HG02763 (cell line): ENCODE measurements at regions not wholly inside any gene's neighbourhood (a gene's known extent, or its start where the extent isn't known, plus 50 kb on each side); places are given as distances from the start of the nearest gene placed in this dataset.
"Not testable (repeated sequence)": the region's sequence is repeated elsewhere in the genome, so short reads cannot be mapped to it uniquely, and the experiment has no call there.

Source experiments
- ATAC-seq: cut with Tn5 transposase; IDR thresholded peaks from one replicate; pipeline ENCODE4 v1.9.1; 2021; ENCODE audit warnings: mild to moderate bottlenecking, moderate library complexity; ENCODE audit not compliant: unreplicated experiment

DNA sequence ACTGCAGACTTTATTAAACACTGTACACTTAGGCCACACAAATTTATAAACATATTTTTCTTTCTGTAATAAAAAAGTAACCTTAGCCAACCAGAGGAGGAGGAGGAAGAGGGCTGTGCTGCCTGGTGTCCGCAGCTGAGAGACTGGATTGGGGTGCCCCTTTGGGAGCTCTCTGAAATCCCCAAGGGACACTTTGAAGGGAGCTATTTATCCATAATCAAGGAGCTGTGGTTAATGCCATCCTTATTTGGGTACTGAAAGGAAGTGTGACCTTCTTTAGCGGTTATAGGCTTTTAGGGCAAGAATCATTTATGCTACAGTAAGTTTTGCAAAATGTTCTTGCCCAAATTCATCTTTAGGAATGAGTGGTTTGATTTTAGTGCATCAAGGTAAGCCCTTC lies 125.8 kb downstream of the RASSF10 start:
- no peak for ATAC-seq

- ATAC-seq, result no peak
Measured at GRCh38 chr11:13135385-13136271, 126.5 kb downstream of the RASSF10 start.

DNA sequence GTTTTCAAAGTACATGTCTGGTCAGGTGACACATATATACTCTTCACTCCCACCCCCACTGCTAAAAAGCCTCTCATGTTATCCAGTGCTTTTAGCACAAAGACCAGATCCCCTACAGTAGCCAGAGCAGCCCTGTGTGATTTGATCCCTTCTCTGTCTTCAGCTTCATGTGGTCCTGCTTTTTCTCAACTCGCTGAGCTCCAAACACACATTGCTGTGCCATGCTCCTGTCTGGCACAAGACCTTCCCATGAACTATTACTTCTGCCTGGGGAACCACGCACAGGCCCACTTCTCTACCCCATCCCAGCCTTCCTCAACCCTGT lies 127.1 kb downstream of the RASSF10 start:
- ATAC-seq, result no peak

GRCh38 chr11:13137844-13138301 lies 128.8 kb downstream of the RASSF10 start:
- ATAC-seq, result no peak

GRCh38 chr11:13139085-13139484 lies 130.0 kb downstream of the RASSF10 start:
- not testable (repeated sequence) for ATAC-seq

- ATAC-seq, result peak; percentile 83
Measured at GRCh38 chr11:13140028-13140870, 131.1 kb downstream of the RASSF10 start.

GRCh38 chr11:13140873-13141655 lies 131.9 kb downstream of the RASSF10 start:
- no peak for ATAC-seq

- ATAC-seq, result no peak
Measured at GRCh38 chr11:13141731-13142709, 132.9 kb downstream of the RASSF10 start.

DNA sequence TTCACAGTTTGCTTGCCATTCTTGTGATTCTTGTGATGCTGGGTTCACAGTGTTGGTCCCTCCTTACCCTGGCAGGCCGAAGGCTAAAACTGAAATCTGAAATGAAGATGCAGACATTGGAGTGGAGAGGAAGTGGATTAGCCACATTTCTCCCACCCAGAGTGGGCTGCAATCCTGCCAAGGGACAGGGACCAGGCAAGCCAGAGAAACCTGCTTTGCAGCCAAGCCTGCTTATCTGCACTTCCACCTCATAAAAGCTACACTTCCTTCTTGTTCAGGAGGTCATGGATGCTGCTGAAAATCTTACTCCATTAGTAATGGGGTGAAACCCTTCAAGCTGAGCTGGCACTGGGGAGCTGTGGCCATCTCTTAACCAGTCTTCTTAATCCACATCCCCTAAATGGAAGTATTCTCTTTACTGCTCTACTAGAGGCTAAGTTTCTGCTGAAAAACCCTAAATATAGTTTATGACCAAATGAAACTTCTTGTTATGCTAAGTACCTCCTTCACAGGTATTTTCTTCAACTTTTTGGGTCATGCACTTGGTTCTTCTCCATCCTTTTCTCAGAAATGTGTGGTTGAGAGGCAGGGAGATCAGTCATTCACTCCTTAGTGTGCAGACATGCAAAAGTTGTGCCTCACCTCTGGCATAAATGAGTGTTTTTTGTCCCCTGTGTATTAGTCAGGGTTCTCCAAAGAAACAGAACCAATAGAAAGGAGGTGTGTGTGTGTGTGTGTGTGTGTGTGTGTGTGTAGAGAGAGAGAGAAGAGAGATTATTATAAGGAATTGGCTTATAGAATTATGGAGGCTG lies 133.9 kb upstream of the BMAL1 start:
- ATAC-seq, result no peak

- ATAC-seq, result no peak
Measured at GRCh38 chr11:13145461-13145860, 132.1 kb upstream of the BMAL1 start.

- no peak for ATAC-seq
Measured at GRCh38 chr11:13149991-13150390, 127.6 kb upstream of the BMAL1 start.

DNA sequence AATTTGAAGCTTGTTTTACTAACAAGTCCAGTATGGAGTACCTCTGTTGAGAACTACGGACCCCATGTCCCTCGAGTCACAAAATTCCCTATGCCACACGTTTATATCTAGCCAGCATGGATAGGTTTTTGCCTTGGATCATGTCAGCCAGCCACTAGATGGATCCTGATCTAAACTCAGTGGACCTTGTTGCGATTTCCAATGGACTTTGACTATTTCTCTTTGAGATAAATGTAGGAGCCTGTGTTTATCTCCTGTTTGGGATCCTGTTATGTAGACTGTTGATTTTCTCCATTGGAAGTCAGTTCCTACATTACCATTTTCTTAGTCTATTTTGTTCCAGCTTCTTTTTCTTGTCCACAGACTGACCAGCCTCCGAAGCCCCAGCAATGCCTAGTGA lies 127.1 kb upstream of the BMAL1 start:
- no peak for ATAC-seq

- ATAC-seq, result no peak
Measured at GRCh38 chr11:13152264-13152663, 125.3 kb upstream of the BMAL1 start.

DNA sequence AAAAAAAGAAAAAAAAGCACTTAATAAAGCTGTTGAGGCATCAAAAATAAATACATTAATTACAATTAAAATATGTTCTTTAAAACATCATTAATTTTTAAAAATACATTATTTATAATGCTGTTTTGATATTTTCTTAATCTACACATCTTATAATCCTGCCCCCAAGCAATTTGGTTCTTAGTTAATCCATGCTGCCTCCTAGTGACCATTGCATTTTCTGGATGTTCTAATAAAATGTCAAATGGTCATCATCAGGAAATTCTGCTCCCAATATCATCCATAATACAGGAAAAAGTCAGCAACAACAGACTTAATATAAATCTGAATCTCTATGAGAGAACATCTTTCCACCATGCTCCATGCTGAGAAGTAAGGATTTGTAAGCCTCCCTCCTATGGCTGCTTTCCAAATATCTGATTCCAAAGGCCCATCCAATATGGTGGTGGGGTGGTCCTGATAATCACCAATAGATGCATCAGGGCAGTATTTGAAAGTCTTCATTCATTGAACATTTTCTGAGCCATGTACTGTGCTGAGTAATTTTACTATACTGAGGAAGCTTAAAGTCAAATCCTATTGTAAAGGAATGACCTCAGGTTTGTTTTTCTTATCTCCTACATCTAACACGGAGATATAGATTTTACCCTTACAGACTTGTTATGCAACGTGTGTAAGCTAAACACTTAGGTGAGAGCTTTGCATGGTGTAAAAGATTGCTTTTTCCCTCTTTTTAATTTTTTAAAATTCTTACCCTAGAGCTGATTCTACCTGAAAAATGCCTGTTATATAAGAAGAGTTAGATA lies 124.7 kb upstream of the BMAL1 start:
- ATAC-seq, result no peak

GRCh38 chr11:13154374-13154773 lies 123.2 kb upstream of the BMAL1 start:
- not testable (repeated sequence) for ATAC-seq

GRCh38 chr11:13160346-13160745 lies 117.2 kb upstream of the BMAL1 start:
- ATAC-seq, result no peak

DNA sequence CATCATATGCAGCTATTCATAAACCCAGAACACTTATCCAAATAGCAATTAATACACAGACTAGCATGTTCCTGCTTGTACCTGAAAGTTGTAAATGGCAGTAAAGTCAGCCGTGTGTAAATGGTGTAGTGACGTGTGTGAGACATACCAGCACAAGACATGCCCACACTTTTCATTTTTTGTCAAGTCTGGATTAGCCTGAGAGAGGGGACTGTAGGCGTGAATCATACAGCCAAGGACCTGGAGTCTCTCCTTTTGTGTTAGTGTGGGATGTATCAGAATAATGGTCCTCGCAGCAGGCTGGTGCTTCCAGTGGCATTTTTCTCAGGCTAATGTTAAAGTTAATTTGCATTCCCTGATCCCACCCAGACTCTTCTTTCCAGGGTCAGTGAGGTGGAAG lies 116.8 kb upstream of the BMAL1 start:
- ATAC-seq, result no peak

DNA sequence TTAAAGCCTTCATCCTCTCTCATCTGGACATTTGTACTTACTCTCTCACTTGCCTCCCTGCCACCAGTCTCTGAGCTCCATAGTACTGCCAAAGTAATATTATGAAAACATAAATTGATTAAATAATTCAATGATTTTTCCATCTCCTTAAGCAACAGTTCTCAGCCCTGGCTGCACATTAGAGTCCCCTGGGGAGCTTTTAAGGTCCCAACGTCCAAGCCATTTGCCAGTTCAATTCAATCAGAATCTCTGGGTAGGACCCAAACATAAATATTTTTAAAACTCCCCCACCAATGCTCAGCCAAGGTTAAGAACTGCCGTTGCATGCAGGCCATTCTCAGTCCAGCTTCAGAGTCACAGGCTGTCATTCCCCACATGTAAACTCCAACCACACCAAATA lies 114.4 kb upstream of the BMAL1 start:
- ATAC-seq, result no peak
